ENCODE measurements at regions not wholly inside any gene's neighbourhood (a gene's known extent, or its start where the extent isn't known, plus 50 kb on each side); places are given as distances from the start of the nearest gene placed in this dataset.

DNA sequence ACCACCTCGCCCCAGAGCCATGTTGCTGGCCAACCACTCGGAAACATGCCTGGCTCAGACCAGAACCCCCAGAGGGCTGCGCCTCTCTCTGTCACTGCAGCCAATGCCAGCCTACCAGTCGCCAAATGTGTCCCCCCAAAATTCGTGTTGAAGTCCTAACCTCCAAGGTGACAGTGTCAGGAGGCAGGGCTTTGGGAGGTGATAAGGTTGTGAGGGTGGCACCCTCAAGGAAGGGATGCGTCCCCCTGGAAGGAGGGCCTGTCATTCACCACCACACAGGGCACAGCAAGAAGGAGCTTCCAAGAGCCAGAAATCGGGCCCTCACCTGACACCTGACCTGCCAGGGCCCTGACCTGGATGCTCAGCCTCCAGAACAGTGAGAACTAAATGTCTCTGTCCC is 291.9 kb upstream of the SALL3 start:
- no peak for DNase-seq (ENCODE audit: low read depth in 1 of 2, low spot score in 1 of 2)
- no peak for TF ChIP-seq JUND (IDR thresholded peaks at IDR 0.05; ENCODE audit: low read depth)
- in situ Hi-C loops (cut with HindIII; ENCODE audit: low pct_unique_long_range_greater_than_20kb, low sequenced_read_pairs) = no loop called here

DNA sequence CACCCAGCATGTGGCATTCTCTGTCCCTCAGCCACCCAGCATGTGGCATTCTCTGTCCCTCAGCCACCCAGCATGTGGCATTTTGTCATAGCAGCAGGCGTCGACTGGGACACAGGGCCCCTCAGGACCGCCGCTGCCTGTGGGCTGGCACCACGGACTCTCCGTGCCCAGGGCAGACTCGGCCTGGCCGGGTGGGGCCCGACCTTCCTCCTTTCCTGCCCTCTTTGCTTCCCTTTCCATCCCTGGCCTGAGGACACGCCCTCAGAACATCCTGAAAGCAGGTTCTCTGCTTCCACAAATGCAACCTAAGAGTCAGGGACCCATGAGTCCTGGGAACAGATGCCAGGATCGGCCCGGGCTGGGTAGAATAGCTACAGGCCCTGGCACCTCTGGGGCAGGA is 291.4 kb upstream of the SALL3 start:
- TF ChIP-seq JUND (IDR thresholded peaks at IDR 0.05; ENCODE audit: low read depth) = no peak
- in situ Hi-C loops (cut with HindIII; ENCODE audit: low pct_unique_long_range_greater_than_20kb, low sequenced_read_pairs) = no loop called here

DNA sequence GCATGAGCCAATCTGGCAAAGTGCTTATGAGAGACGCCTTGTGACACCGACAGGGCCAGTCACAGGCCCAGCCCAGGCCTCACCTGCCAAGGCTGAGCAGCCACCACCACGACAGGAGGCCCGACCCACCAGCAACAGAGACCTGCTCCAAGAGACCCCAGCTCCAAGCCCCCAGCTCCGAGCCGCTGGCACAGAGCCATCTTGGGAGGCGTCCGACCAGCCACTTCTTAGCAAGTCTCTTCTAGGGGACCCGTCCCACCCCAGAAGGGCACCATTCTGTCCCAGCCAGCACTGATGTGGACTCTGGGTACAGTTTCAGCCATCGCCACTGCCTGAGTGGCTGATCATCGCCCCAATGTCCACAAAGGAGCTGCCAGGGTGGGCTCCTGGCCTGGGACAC is 290.7 kb upstream of the SALL3 start:
- in situ Hi-C loops (cut with HindIII; ENCODE audit: low pct_unique_long_range_greater_than_20kb, low sequenced_read_pairs) = no loop called here
- DNase-seq (ENCODE audit: low read depth in 1 of 2, low spot score in 1 of 2) = no peak
- TF ChIP-seq JUND (IDR thresholded peaks at IDR 0.05; ENCODE audit: low read depth) = no peak

More for the DNA sequence above, 291.4 kb upstream of the SALL3 start:
- no peak for DNase-seq (ENCODE audit: low read depth in 1 of 2, low spot score in 1 of 2)

DNA sequence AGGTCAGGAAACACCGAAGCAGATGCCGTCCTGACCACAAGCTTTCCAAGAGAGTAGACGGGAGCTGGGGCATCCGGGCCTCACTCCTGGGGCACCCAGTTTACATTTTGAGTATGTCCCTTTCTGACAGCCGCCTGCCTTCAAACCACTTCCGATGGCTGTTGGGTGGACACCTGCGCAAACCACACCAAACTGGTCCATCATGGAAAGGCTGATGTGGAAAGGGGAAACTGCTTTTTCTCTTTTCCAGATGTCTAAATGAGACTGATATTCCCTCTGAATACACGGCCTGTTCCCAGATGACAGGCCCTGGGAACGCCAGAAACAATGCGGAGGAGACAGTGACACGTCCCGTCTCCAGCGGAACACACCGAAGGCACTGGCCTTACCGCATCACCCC is 290.0 kb upstream of the SALL3 start:
- in situ Hi-C loops (cut with HindIII; ENCODE audit: low pct_unique_long_range_greater_than_20kb, low sequenced_read_pairs) = no loop called here
- TF ChIP-seq JUND (IDR thresholded peaks at IDR 0.05; ENCODE audit: low read depth) = no peak
- no peak for DNase-seq (ENCODE audit: low read depth in 1 of 2, low spot score in 1 of 2)

DNA sequence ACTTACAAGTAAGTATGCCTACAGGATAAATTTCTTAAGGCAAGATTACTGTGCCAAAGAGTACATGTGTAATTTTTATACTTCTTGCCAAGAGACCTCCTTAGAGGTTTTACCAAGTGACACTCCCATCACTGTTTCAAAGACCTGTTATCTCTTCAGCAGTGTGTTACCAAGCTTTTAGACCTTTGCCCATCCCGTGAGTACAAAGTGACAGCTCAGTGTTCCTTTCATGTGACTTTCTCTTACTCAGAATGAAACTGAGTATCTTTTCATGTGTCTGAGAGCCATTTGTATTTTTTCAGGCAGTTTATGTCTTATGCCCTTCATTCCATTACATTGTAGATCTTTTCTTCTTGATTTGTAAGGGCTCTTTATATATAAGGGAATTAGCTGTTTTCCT is 287.5 kb upstream of the SALL3 start:
- TF ChIP-seq JUND (IDR thresholded peaks at IDR 0.05; ENCODE audit: low read depth) = no peak
- DNase-seq (ENCODE audit: low read depth in 1 of 2, low spot score in 1 of 2) = no peak
- in situ Hi-C loops (cut with HindIII; ENCODE audit: low pct_unique_long_range_greater_than_20kb, low sequenced_read_pairs) = no loop called here

DNA sequence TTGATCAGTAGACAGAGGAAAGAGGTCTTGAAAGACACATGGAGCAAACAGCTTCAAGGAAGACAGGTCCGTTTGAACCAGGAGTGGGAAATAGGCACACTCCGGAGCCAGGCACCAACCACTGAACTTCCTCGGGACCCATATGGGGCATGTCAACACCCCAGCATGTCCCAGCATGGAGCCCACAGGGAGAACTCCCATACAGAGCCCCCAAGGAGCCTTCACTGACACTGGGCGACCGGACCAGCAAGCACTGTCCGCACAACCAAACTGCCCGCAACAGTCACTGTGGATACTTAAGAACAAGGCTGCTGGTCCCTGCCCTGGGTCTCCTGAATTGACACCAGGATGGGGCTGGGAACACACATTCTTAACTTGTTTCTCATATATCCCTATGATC is 286.2 kb upstream of the SALL3 start:
- in situ Hi-C loops (cut with HindIII; ENCODE audit: low pct_unique_long_range_greater_than_20kb, low sequenced_read_pairs) = no loop called here
- DNase-seq (ENCODE audit: low read depth in 1 of 2, low spot score in 1 of 2) = no peak
- TF ChIP-seq JUND (IDR thresholded peaks at IDR 0.05; ENCODE audit: low read depth) = no peak

DNA sequence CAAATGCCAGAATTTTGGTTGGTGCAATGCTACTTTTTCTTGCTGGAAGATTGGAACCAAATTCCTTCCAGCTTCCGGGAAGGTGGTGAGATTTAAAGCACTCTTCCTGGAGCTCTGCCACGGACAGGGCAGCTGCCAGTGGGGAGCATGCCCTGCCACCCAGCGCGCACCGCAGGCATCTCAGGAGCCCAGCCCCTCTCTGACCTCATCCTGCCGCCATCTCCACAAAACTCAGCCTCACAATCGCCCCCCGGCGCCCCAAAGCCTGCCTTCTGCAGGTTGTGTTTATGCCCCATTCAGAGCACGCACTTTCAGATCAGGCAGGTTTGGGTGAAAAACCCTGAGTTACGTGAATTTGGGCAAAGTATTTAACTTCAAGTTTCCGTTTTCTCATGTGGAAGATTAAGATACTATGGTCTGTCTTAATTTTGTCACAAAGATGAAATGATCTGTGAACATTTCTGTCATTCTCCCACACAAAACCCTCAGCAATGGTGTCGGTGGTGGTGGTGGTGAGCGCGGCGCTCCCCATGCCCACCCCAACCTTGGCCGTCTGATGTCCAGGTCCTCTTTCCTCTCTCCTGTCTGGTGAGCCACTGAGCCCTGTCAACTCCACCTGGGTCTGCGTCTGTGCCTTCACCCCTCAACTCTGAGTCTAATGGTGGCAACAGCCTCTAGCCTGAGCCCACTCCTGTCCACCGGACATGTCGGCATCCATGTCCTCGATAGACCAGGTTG is 282.8 kb upstream of the SALL3 start:
- in situ Hi-C loops (cut with HindIII; ENCODE audit: low pct_unique_long_range_greater_than_20kb, low sequenced_read_pairs) = no loop called here
- DNase-seq (ENCODE audit: low read depth in 1 of 2, low spot score in 1 of 2) = no peak
- no peak for TF ChIP-seq JUND (IDR thresholded peaks at IDR 0.05; ENCODE audit: low read depth)

DNA sequence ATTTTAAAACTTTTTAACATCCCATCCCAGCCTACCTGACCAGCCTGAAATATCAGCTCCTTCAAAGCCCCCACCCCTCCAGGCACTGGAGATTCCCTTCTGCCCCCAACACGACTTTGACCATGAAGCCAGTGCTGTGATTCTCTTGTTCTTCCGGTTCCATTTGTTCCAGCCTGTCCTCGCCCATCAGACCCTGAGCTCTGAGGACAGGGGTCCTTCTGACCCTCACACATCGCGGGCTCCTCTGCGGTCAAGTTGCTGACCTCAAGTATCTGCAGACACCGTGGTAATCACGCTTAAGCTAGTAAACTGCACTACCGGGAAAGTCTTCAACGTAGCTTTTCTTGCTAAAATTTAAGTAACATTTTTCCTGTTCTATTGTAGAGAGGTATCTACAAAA is 282.2 kb upstream of the SALL3 start:
- no peak for TF ChIP-seq JUND (IDR thresholded peaks at IDR 0.05; ENCODE audit: low read depth)
- no peak for DNase-seq (ENCODE audit: low read depth in 1 of 2, low spot score in 1 of 2)
- in situ Hi-C loops (cut with HindIII; ENCODE audit: low pct_unique_long_range_greater_than_20kb, low sequenced_read_pairs) = no loop called here

DNA sequence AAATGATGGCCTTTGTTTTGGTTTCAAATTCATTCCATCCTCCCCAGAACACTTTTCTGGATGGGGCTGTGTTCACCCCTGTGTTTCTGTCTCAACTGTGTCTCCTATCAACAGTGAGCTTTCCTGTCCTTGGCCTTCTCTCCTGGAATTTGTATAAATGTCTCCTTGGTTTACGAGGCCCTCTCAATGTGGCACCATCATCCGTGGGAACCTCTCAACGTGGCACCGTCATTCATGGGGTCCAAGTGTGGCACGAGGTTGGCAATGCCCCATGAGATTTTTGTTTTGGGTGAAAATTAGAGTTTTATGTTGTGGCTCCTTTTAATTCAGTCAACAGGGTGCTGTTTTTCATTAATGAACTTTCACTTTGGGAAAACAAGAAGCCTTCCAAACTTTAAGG is 280.7 kb upstream of the SALL3 start:
- no peak for DNase-seq (ENCODE audit: low read depth in 1 of 2, low spot score in 1 of 2)
- in situ Hi-C loops (cut with HindIII; ENCODE audit: low pct_unique_long_range_greater_than_20kb, low sequenced_read_pairs) = no loop called here
- TF ChIP-seq JUND (IDR thresholded peaks at IDR 0.05; ENCODE audit: low read depth) = no peak

DNA sequence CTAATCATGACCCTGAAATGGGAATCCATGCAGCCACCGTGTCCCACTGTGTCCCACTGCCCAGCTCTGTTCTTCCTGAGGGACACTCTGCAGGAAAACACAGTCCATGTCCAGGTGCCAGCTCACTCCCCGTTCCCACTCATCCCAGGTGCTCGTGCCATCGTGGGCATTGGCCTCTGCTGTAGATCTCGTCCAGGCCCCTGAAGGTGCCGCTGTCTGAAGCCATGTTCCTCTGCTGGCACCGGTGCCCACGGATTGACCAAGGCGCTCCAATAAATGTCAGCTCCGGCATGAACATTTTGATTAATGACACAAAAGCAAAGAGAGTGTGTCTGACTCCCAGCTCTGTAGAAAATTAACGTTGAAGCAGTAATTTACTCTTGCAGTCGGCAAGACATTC is 280.1 kb upstream of the SALL3 start:
- TF ChIP-seq JUND (IDR thresholded peaks at IDR 0.05; ENCODE audit: low read depth) = no peak
- in situ Hi-C loops (cut with HindIII; ENCODE audit: low pct_unique_long_range_greater_than_20kb, low sequenced_read_pairs) = no loop called here
- DNase-seq (ENCODE audit: low read depth in 1 of 2, low spot score in 1 of 2) = no peak

DNA sequence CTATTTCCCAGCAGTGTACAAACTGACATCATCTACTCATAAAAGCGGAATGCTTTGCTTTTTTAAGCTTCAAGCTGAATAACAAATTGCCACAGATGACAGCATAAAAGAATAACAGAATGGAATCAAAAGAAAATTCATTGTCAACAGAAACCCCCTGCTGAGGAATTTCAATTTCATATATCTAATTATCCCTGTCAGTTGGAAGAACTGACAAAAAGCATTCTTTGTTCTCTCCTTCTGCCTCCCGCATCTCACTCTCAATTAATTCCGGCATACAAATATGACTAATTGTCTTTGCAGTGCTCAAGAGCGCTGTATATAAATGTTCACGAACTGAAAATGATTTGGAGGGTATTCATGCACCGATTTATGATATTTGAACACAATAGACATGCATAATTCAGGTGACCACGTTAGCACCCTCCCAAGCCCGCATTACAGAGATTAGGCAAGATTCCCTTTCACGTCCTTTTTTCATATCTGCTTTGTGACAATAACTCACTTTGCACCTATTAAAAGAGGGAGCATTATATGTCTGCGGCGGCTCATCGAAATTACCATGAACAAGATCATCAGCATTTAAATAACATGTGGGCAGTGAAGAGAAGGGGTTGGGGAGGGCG is 277.7 kb upstream of the SALL3 start:
- TF ChIP-seq JUND (IDR thresholded peaks at IDR 0.05; ENCODE audit: low read depth) = no peak
- DNase-seq (ENCODE audit: low read depth in 1 of 2, low spot score in 1 of 2) = no peak
- in situ Hi-C loops (cut with HindIII; ENCODE audit: low pct_unique_long_range_greater_than_20kb, low sequenced_read_pairs) = no loop called here

DNA sequence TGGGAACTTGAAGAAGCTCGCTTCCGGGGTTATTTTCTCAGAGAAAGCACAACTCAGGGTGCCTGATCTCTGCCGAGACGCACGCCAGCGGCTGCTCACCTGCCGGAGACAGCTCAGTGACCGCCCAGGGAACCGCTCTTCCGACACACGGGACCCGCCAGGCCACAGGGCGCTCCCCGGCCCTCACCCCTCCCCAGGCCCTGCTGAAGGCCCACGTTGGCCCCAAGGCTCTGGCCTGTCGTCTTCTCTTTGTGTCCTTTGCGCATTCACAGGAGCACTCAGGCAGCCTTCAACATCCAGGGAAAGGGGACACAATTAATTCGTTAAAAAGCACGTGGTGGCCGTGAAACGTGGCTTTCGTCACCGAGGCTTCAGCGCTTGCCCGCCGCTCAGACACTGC is 276.3 kb upstream of the SALL3 start:
- DNase-seq (ENCODE audit: low read depth in 1 of 2, low spot score in 1 of 2) = no peak
- in situ Hi-C loops (cut with HindIII; ENCODE audit: low pct_unique_long_range_greater_than_20kb, low sequenced_read_pairs) = no loop called here
- no peak for TF ChIP-seq JUND (IDR thresholded peaks at IDR 0.05; ENCODE audit: low read depth)

DNA sequence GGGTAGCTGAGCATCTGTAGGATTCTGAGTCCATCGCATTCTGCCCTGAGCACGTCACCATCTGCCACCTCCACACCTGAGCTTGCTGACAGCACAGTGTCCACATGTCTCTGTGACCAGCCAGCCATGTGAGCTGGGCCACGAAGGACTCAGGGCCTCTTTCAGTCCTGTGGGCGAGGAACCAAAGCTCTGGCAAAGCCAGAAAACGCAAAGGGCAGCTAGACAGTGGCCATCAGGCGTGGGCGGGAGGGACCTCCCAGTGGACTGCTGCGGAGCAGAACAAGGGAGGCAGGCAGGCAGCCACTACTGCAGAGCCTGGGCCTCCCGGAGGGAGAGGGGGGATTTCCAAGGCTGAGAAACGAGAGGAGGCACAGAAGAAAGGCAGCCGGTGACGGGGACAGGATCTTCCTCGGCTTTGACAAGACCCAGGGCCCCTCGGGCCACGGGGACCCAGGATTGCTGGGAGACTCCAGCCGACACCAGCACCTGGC is 274.6 kb upstream of the SALL3 start:
- in situ Hi-C loops (cut with HindIII; ENCODE audit: low pct_unique_long_range_greater_than_20kb, low sequenced_read_pairs) = no loop called here
- no peak for TF ChIP-seq JUND (IDR thresholded peaks at IDR 0.05; ENCODE audit: low read depth)
- DNase-seq (ENCODE audit: low read depth in 1 of 2, low spot score in 1 of 2) = no peak

Data from T47D (cell line).